ENCODE measurements at regions not wholly inside any gene's neighbourhood (a gene's known extent, or its start where the extent isn't known, plus 50 kb on each side); places are given as distances from the start of the nearest gene placed in this dataset. TPM values are rescaled to one million over a fixed set of nuclear protein-coding genes. Genes with fewer than 3 reads are reported as not detected.

DNA sequence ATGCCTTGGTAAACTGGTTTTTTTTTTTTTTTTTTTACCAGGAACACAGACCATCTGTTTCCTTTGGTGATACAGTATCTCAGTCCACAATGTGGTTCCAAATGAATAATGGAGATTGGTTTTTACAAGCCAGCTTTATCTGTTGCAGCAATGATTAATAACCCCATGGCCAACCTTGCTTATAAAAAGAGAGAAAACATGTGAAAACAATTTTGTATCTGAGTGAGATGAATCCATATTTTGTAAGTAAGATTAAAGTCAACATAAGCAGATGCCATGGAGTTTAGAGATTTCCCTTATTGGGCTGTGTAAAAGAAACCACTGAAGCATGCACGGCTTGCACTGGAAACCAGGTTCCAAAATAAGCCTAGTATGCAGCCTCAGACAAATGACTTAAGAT lies 108.6 kb upstream of the CNTNAP5 start:
- no peak for DNase-seq (ENCODE audit: low read depth)

- no peak for DNase-seq (ENCODE audit: low read depth)
Observed at GRCh38 chr2:123917241-123917640, 107.8 kb upstream of the CNTNAP5 start.

GRCh38 chr2:123928358-123928757 lies 96.7 kb upstream of the CNTNAP5 start:
- no peak for DNase-seq (ENCODE audit: low read depth)

DNA sequence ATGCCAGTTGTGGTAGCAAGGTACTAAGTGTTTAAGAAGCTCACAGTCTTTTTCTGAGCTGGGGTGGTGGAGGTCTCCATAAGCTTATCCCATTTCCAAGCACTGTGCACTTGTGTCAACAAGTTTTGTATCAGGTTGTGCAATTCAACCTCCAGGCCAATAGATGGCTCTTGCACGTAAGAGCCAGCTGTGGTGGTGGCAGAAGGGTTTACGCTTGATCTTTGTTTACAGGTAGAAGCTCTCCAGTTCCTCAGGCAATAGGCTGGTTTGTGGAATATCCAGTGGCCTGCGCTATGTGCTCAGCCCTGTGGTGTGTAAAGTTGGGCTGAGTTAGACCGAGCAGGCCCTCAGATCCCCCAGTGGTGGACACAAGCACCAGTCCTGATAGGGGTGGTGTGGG lies 89.7 kb upstream of the CNTNAP5 start:
- no peak for DNase-seq (ENCODE audit: low read depth)

DNA sequence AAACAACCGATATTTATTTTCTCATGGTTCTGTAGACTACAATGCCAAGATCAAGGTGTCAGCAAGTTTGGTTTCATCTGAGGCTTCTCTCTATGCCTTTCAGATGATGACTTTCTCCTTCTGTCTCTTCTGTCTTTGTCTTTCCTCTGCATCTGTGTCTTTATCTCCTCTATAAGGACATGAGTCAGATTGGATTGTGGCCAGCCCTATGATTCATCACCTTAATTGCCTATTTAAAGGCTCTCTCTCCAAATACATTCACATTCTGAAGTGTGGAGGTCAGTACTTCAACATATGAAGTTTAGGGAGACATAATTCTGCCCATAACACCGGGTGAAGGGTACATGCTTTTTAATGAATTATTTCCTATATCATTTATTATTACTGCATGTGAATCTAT lies 71.2 kb upstream of the CNTNAP5 start:
- DNase-seq (ENCODE audit: low read depth), result peak; percentile 94

- peak; percentile 75 for DNase-seq (ENCODE audit: low read depth)
Observed at GRCh38 chr2:123958011-123958410, 67.1 kb upstream of the CNTNAP5 start.

- no peak for DNase-seq (ENCODE audit: low read depth)
Observed at GRCh38 chr2:123961576-123961975, 63.5 kb upstream of the CNTNAP5 start.

DNA sequence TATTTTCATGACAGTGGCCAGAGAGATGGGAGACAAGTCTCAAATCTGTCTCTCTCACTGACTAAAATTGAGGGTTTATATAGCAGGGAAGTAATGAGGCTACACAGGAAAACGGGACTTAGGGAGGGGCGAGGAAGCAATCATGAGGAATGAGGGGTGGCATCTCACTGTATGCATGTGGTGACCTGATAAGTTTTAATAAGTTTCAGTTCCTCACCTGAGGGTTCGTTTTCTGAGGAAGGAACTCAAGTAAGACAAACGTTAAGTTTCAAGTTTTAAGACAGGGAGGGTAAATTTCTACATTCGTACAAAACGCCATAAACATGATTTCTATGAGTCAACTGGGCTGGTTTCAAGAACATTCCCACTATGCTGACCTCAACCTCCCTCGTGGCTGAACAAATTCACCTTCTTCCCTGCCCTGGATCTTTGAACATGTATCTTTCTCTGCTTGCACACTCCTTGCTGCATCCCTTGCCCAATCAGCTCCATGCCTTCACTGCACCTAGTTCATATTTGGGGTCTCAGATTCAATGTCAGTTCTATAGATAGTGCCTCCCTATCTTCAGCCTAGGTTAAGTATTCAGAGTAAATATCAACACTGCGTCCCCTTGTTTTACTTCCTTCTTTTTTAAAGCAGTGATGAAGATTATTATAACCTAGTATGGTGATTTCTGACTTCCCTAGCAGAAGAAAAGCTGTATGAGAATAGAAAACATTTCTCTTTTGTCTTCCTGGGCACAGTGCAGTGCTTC lies 53.3 kb upstream of the CNTNAP5 start:
- DNase-seq (ENCODE audit: low read depth), result no peak

Small RNA genes in the stretch of these regions (small RNA-seq; reads per million reads assigned to genes)
- gene AC064859.1, result not detected
